SK-N-SH treated with all-trans-retinoic acid at 6 μM for 48 hours (cell line): ENCODE measurements at regions not wholly inside any gene's neighbourhood (a gene's known extent, or its start where the extent isn't known, plus 50 kb on each side); places are given as distances from the start of the nearest gene placed in this dataset.
"Not testable (repeated sequence)": the region's sequence is repeated elsewhere in the genome, so short reads cannot be mapped to it uniquely, and the experiment has no call there.

Experiments used
- ATAC-seq: fragments of 200-7000 bp; cut with Tn5 transposase; 3 replicates; pipeline ENCODE4 v1.9.1; 2020; ENCODE audit warnings: mild to moderate bottlenecking, moderate library complexity
- ARNTL ChIP-seq: fragments of 450-650 bp; formaldehyde crosslinking; IDR thresholded peaks from 2 replicates; pipeline ENCODE4 v1.5.0; 2020; ENCODE audit warnings: low read depth, mild to moderate bottlenecking, moderate library complexity, borderline replicate concordance
- BACH2 ChIP-seq: fragments of 250-450 bp; sonication (Bioruptor Pico); IDR thresholded peaks from 2 replicates; pipeline ENCODE4 v1.9.0; 2021; ENCODE audit warnings: mild to moderate bottlenecking, borderline replicate concordance
- CREB5 ChIP-seq: fragments of 250-450 bp; sonication (Bioruptor Pico); IDR thresholded peaks from 2 replicates; pipeline ENCODE4 v1.5.1; 2020; ENCODE audit warnings: low read depth, mild to moderate bottlenecking, moderate library complexity
- CSDC2 ChIP-seq: fragments of 250-450 bp; sonication (Bioruptor Pico); IDR thresholded peaks from 2 replicates; pipeline ENCODE4 v1.5.0; 2020; ENCODE audit warnings: mild to moderate bottlenecking, moderate library complexity
- CSRNP3 ChIP-seq: fragments of 250-450 bp; sonication (Bioruptor Pico); IDR thresholded peaks from 2 replicates; pipeline ENCODE4 v1.5.1; 2021; ENCODE audit warnings: mild to moderate bottlenecking, moderate library complexity
- ESRRG ChIP-seq: fragments of 250-450 bp; sonication (Bioruptor Pico); IDR thresholded peaks from 2 replicates; pipeline ENCODE4 v1.6.1; 2021; ENCODE audit warnings: mild to moderate bottlenecking
- GLIS3 ChIP-seq: fragments of 250-450 bp; sonication (Bioruptor Pico); IDR thresholded peaks from 2 replicates; pipeline ENCODE4 v1.5.0; 2020; ENCODE audit warnings: mild to moderate bottlenecking, moderate library complexity
- ISL1 ChIP-seq: fragments of 250-450 bp; sonication (Bioruptor Pico); IDR thresholded peaks from 2 replicates; pipeline ENCODE4 v2.1.2; 2022; ENCODE audit warnings: mild to moderate bottlenecking, moderate library complexity
- OSR1 ChIP-seq: fragments of 250-450 bp; sonication (Bioruptor Pico); IDR thresholded peaks from 2 replicates; pipeline ENCODE4 v1.8.0; 2022; ENCODE audit warnings: moderate library complexity, mild to moderate bottlenecking, inconsistent platforms
- PATZ1 ChIP-seq: fragments of 250-450 bp; sonication (Bioruptor Pico); IDR thresholded peaks from 2 replicates; pipeline ENCODE4 v1.8.0; 2020; ENCODE audit warnings: mild to moderate bottlenecking, moderate library complexity, borderline replicate concordance
- POU6F1 ChIP-seq: fragments of 250-450 bp; sonication (Bioruptor Pico); IDR thresholded peaks from 2 replicates; pipeline ENCODE4 v1.8.0; 2021; ENCODE audit warnings: low read depth, mild to moderate bottlenecking, moderate library complexity, borderline replicate concordance
- PPARA ChIP-seq: fragments of 250-450 bp; sonication (Bioruptor Pico); IDR thresholded peaks from 2 replicates; pipeline ENCODE4 v1.5.0; 2020; ENCODE audit warnings: mild to moderate bottlenecking, borderline replicate concordance
- SNAI2 ChIP-seq: fragments of 250-450 bp; sonication (Bioruptor Pico); IDR thresholded peaks from 2 replicates; pipeline ENCODE4 v1.5.0; 2020; ENCODE audit warnings: mild to moderate bottlenecking, moderate library complexity
- TCF4 ChIP-seq: fragments of 250-450 bp; sonication (Bioruptor Pico); IDR thresholded peaks from 2 replicates; pipeline ENCODE4 v1.8.0; 2021; ENCODE audit warnings: mild to moderate bottlenecking, moderate library complexity, borderline replicate concordance
- TOX ChIP-seq: fragments of 250-450 bp; sonication (Bioruptor Pico); IDR thresholded peaks from 2 replicates; pipeline ENCODE4 v1.8.0; 2021; ENCODE audit warnings: mild to moderate bottlenecking, moderate library complexity, borderline replicate concordance
- TSHZ2 ChIP-seq: fragments of 250-450 bp; sonication (Bioruptor Pico); IDR thresholded peaks from 2 replicates; pipeline ENCODE4 v1.5.0; 2020; ENCODE audit warnings: mild to moderate bottlenecking, moderate library complexity
- ZC3H10 ChIP-seq: fragments of 250-450 bp; sonication (Bioruptor Pico); IDR thresholded peaks from 2 replicates; pipeline ENCODE4 v1.5.1; 2021; ENCODE audit warnings: mild to moderate bottlenecking, moderate library complexity
- ZFP3 ChIP-seq: fragments of 250-450 bp; sonication (Bioruptor Pico); IDR thresholded peaks from 2 replicates; pipeline ENCODE4 v1.5.0; 2020; ENCODE audit warnings: mild to moderate bottlenecking, moderate library complexity
- ZFP30 ChIP-seq: fragments of 450-650 bp; formaldehyde crosslinking; IDR thresholded peaks from 2 replicates; pipeline ENCODE4 v1.5.0; 2022; ENCODE audit warnings: mild to moderate bottlenecking, moderate library complexity
- ZNF565 ChIP-seq: fragments of 450-650 bp; formaldehyde crosslinking; conservative IDR thresholded peaks from 2 replicates; pipeline ENCODE4 v1.5.0; 2020; ENCODE audit warnings: low read depth, mild to moderate bottlenecking, moderate library complexity
- ZNF70 ChIP-seq: fragments of 450-650 bp; formaldehyde crosslinking; IDR thresholded peaks from 2 replicates; pipeline ENCODE4 v1.5.0; 2020; ENCODE audit warnings: mild to moderate bottlenecking, moderate library complexity

DNA sequence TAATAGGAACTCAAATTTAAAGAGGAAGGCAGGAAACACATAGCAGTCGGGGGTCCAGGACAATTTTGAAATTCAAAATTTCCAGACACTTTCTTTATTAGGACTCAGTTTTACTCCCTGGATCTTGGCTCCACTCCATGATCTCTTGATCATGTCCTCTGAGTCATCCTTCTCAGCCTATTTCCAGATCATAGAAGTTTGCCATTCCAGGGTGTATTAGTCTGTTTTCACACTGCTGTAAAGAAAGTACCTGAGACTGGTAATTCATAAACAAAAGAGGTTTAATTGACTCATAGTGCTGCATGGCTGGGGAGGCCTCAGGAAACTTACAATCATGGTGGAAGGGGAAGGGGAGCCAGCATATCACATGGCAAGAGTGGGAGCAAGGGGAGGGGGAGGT is 564.7 kb upstream of the ACTRT1 start:
- TF ChIP-seq ZC3H10 (CRISPR knock-in tag) (no peak), CSRNP3 (CRISPR knock-in tag) (no peak), BACH2 (CRISPR knock-in tag) (no peak), PPARA (CRISPR knock-in tag) (no peak), PATZ1 (CRISPR knock-in tag) (no peak), ZFP30 (CRISPR knock-in tag) (no peak), TCF4 (no peak), ESRRG (CRISPR knock-in tag) (no peak), ARNTL (no peak), ZNF70 (CRISPR knock-in tag) (no peak), POU6F1 (CRISPR knock-in tag) (no peak), ZFP3 (no peak), ZNF565 (CRISPR knock-in tag) (no peak), OSR1 (CRISPR knock-in tag) (no peak), TOX (CRISPR knock-in tag) (no peak), TSHZ2 (no peak), CSDC2 (CRISPR knock-in tag) (no peak), CREB5 (no peak), ISL1 (no peak), GLIS3 (no peak)
- ATAC-seq, result no peak

DNA sequence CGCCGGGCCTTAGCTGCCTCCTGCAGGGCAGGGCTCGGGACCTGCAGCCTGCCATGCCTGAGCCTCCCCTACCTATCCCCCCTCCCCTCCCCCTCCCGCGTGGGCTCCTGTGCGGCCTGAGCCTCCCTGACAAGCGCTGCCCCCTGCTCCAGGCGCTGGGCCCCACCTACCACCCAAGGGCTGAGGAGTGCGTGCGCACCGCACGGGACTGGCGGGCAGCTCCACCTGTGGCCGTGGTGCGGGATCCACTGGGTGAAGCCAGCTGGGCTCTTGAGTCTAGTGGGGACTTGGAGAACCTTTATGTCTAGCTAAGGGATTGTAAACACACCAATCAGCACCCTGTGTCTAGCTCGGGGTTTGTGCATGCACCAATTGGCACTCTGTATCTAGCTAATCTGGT is 554.6 kb upstream of the ACTRT1 start:
- ATAC-seq, result not testable (repeated sequence)

- ATAC-seq, result not testable (repeated sequence)
These were observed 554.2 kb upstream of the ACTRT1 start for GRCh38 chrX:128606357-128606756.

GRCh38 chrX:128601706-128602105 is 549.5 kb upstream of the ACTRT1 start:
- ATAC-seq, result no peak

More at GRCh38 chrX:128601706-128602105, 549.5 kb upstream of the ACTRT1 start:
- no peak for TF ChIP-seq ARNTL
- TF ChIP-seq GLIS3, result no peak
- no peak for TF ChIP-seq ZFP3
- no peak for TF ChIP-seq ZNF565 (CRISPR knock-in tag)
- no peak for TF ChIP-seq SNAI2
